Stimulated activated naive CD8-positive, alpha-beta T cell treated with anti-CD3 and anti-CD28 coated beads, Interleukin-15, amount 100 ng/mL, for 72 hours (primary cell): ENCODE measurements at regions not wholly inside any gene's neighbourhood (a gene's known extent, or its start where the extent isn't known, plus 50 kb on each side); places are given as distances from the start of the nearest gene placed in this dataset.

Source experiments
- ATAC-seq: fragments of 150-1000 bp; cut with Tn5 transposase; 2 replicates; pipeline ENCODE4 v1.10.0; 2021; ENCODE audit warnings: mild to moderate bottlenecking, moderate library complexity
- DNase-seq, 2 donors: peaks; one replicate each; pipeline ENCODE4 v3.0.0; 2021 to 2022
- H3K27ac Mint-ChIP-seq, 2 donors: one replicate each; pipeline ENCODE4 v1.8.0; 2022; ENCODE audit warnings: mild to moderate bottlenecking in 2 of 2, mixed read lengths in 2 of 2, moderate library complexity in 2 of 2
- H3K27me3 Mint-ChIP-seq: one replicate; pipeline ENCODE4 v1.8.0; 2022; ENCODE audit warnings: mixed read lengths
- H3K4me1 Mint-ChIP-seq: one replicate; pipeline ENCODE4 v1.8.0; 2022; ENCODE audit warnings: mild to moderate bottlenecking, mixed read lengths
- H3K4me3 Mint-ChIP-seq, 2 donors: one replicate each; pipeline ENCODE4 v1.8.0; 2022; ENCODE audit warnings: mild to moderate bottlenecking in 2 of 2, mixed read lengths in 2 of 2, moderate library complexity in 1 of 2
- H3K9me3 Mint-ChIP-seq, 2 donors: one replicate each; pipeline ENCODE4 v1.8.0; 2022; ENCODE audit warnings: mixed read lengths in 2 of 2

DNA sequence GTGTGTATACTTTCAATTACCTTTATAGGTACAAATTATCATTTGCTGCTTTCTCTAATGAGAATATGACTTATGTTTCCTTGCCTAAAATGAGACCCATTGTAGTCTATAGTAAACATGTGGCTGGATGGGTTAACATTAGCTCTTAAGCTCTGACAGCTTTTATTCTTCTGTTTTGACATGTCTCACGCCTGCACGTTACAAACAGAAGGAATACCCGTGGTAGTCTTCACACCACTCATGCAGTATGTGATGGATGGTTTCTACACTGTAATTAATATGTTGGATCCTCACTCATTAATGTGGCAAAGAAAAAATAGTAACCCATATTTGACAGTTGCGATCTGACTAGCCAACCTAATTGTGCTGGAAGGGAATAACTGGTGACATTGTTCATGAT lies 133.4 kb upstream of the MITF start:
- Mint-ChIP-seq H3K27ac (no peak overlapping the region), H3K4me1 (no peaks in the 10 kb centered on the region), H3K9me3 (peaks cover 13 to 28% of the 10 kb centered on the region in 2 donors), H3K27me3 (no peaks in the 10 kb centered on the region), H3K4me3 (no peak overlapping the region)
- ATAC-seq, result no peak
- DNase-seq, result no peak

- no peak for ATAC-seq
- Mint-ChIP-seq H3K27ac (no peak overlapping the region), H3K27me3 (no peaks in the 10 kb centered on the region), H3K4me1 (no peaks in the 10 kb centered on the region), H3K9me3 (peaks cover 12 to 29% of the 10 kb centered on the region in 2 donors), H3K4me3 (no peak overlapping the region)
- no peak for DNase-seq
Measured at GRCh38 chr3:69604735-69605450, 134.4 kb upstream of the MITF start.

DNA sequence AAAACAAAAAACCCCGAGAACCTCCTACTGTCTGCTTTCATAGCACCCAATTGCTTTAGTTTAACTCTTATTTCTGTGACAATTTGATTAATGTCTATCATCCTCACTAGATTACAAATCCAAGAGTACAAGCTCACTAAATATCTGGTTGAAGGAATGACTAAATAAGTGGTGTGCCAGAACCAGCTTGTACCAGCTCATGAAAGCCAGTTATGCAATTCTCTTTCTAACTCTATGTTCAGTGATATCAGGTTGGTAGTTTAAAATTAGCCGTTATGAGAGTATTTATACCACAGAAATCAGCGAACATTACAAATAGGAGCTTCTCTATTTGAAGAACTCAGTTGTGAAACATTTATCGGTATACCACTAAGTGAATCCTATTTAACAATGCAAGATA lies 137.2 kb upstream of the MITF start:
- H3K27me3 Mint-ChIP-seq, result no peaks in the 10 kb centered on the region
- ATAC-seq (no peak), DNase-seq (no peak)
- H3K4me1 Mint-ChIP-seq, result no peaks in the 10 kb centered on the region
- no peak overlapping the region for H3K4me3 Mint-ChIP-seq
- peaks cover 4 to 18% of the 10 kb centered on the region in 2 donors for H3K9me3 Mint-ChIP-seq
- H3K27ac Mint-ChIP-seq, result no peak overlapping the region

DNA sequence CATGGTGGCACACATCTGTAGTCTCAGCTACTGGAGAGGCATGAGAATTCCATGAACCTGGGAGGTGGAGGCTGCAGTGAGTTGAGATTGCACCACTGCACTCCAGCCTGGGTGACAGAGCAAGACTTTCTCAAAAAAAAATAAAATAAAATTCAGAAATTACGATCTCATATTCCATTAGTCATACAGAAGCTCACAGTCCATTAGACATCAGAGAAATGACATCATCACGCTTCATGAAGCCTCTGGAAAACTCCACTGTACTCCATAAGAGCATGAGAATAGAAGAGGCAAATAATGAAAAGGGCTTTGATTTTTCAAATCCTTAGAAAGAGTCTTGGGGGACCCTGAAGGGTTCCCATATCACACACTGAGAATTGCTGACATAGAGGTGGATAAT lies 145.0 kb upstream of the MITF start:
- DNase-seq, result no peak
- Mint-ChIP-seq H3K27me3 (no peaks in the 10 kb centered on the region), H3K9me3 (peaks cover 0 to 12% of the 10 kb centered on the region in 2 donors), H3K4me3 (no peak overlapping the region), H3K4me1 (no peaks in the 10 kb centered on the region), H3K27ac (no peak overlapping the region)
- no peak for ATAC-seq

- Mint-ChIP-seq H3K4me3 (no peak overlapping the region), H3K27me3 (no peaks in the 10 kb centered on the region), H3K9me3 (peaks cover 8 to 28% of the 10 kb centered on the region in 2 donors), H3K4me1 (no peaks in the 10 kb centered on the region), H3K27ac (no peak overlapping the region)
- ATAC-seq, result no peak
- DNase-seq, result no peak
Measured at GRCh38 chr3:69591164-69591736, 148.0 kb upstream of the MITF start.

- no peak overlapping the region for H3K27ac Mint-ChIP-seq
- DNase-seq (no peak), ATAC-seq (no peak)
- H3K27me3 Mint-ChIP-seq, result no peaks in the 10 kb centered on the region
- no peaks in the 10 kb centered on the region for H3K4me1 Mint-ChIP-seq
- H3K4me3 Mint-ChIP-seq, result no peak overlapping the region
- H3K9me3 Mint-ChIP-seq, result peaks cover 8 to 28% of the 10 kb centered on the region in 2 donors
Measured at GRCh38 chr3:69590111-69590510, 149.2 kb upstream of the MITF start.

- DNase-seq, result no peak
- Mint-ChIP-seq H3K9me3 (peaks cover 8 to 35% of the 10 kb centered on the region in 2 donors), H3K27me3 (no peaks in the 10 kb centered on the region), H3K27ac (no peak overlapping the region), H3K4me1 (no peaks in the 10 kb centered on the region), H3K4me3 (no peak overlapping the region)
- ATAC-seq, result no peak
Measured at GRCh38 chr3:69588170-69588569, 151.1 kb upstream of the MITF start.

- DNase-seq (no peak), ATAC-seq (no peak)
- Mint-ChIP-seq H3K9me3 (peaks cover 8 to 27% of the 10 kb centered on the region in 2 donors), H3K27ac (no peak overlapping the region), H3K4me3 (no peak overlapping the region), H3K27me3 (no peaks in the 10 kb centered on the region), H3K4me1 (no peaks in the 10 kb centered on the region)
Measured at GRCh38 chr3:69585472-69585871, 153.8 kb upstream of the MITF start.

- no peak overlapping the region for H3K27ac Mint-ChIP-seq
- no peaks in the 10 kb centered on the region for H3K27me3 Mint-ChIP-seq
- peaks cover 5 to 10% of the 10 kb centered on the region in 2 donors for H3K9me3 Mint-ChIP-seq
- DNase-seq, result no peak
- H3K4me1 Mint-ChIP-seq, result no peaks in the 10 kb centered on the region
- ATAC-seq, result no peak
- H3K4me3 Mint-ChIP-seq, result no peak overlapping the region
Measured at GRCh38 chr3:69582044-69582443, 157.2 kb upstream of the MITF start.

DNA sequence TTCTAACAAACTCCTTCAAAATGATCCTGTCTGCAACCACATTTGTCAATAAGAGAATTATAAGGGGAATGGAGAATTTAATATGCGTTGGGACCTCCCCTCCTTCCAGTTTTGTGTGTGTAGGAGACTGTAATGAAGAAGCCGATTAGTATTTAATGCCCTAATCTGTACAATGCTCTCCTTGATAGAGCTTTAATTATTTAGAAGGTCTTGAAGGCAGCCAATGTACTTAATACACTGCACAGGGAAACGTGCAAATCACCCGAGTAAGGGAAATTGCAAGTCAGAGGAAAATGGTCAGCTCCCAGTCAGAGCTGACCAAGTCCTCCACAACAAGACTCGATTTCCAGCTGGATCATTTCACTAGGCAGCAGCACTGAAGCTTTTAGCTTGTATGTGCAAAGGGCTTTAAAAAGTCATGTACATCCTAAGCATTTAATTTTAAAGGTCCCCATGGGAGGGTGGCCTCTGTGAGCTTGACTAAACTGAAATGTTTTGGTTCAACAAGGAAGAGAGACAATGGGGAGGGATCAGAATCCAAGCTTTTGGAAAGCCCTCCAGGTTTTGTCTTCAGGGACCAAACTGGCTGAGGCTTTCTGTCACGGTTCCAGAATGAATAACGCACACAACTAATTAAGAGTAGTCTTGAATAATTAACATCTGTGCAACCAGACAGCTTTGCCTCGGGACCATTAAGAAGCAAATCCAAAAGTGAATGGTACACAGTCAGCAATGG lies 159.8 kb upstream of the MITF start:
- Mint-ChIP-seq H3K27ac (no peak overlapping the region), H3K27me3 (no peaks in the 10 kb centered on the region), H3K9me3 (peaks cover under 1 to 4% of the 10 kb centered on the region in 2 donors), H3K4me3 (no peak overlapping the region), H3K4me1 (no peaks in the 10 kb centered on the region)
- no peak for DNase-seq
- ATAC-seq, result no peak

DNA sequence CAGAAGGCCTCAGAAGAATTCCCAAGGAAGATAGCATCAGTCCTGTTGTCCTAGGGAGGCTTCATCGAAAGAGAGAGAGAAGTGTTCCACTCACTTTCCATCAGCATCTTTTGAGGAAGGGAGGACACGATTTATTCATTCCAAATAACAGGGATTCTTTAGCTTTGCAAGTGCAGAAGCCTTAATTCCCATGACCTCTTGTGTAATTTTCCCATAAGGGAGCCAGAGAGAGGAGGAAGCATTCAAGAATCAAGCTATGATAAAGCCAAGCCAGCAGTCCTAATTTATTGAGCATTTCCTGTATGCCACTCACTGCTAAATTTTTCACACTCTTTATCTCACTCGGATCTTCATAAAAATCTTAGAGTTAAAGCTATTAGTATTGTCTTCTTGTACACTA lies 169.7 kb upstream of the MITF start:
- Mint-ChIP-seq H3K27me3 (peaks cover 7% of the 10 kb centered on the region), H3K4me3 (no peak overlapping the region), H3K27ac (no peak overlapping the region), H3K9me3 (peaks cover 8 to 13% of the 10 kb centered on the region in 2 donors), H3K4me1 (no peaks in the 10 kb centered on the region)
- ATAC-seq (no peak), DNase-seq (no peak)

- ATAC-seq, result no peak
- no peaks in the 10 kb centered on the region for H3K4me1 Mint-ChIP-seq
Measured at GRCh38 chr3:69568951-69569350, 170.3 kb upstream of the MITF start.

DNA sequence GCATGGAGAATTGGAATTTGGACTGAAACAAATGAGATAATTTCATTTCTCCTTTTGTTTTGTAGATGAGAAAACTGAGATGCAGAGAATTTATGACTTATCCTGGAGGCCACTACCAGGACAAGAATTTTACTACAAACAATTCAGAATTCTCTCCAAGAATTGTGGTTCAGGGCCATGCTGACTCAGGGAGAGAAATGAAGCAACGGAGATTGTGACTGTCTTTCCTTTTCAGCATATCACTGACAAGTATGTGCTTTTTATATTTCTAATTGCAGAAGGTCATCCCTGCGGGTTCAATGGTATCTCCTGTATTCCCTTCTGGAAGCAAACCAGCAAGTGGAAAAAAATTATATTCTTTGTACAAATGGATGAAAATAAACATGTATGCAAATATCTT lies 170.8 kb upstream of the MITF start:
- ATAC-seq (no peak), DNase-seq (no peak)
- no peaks in the 10 kb centered on the region for H3K4me1 Mint-ChIP-seq
- H3K27ac Mint-ChIP-seq, result no peak overlapping the region
- peaks cover 7% of the 10 kb centered on the region for H3K27me3 Mint-ChIP-seq
- H3K4me3 Mint-ChIP-seq, result no peak overlapping the region
- H3K9me3 Mint-ChIP-seq, result peaks cover 8 to 13% of the 10 kb centered on the region in 2 donors

More at GRCh38 chr3:69568951-69569350, 170.3 kb upstream of the MITF start:
- Mint-ChIP-seq H3K27me3 (peaks cover 7% of the 10 kb centered on the region), H3K9me3 (peaks cover 8 to 13% of the 10 kb centered on the region in 2 donors), H3K4me3 (no peak overlapping the region), H3K27ac (no peak overlapping the region)
- DNase-seq, result no peak

DNA sequence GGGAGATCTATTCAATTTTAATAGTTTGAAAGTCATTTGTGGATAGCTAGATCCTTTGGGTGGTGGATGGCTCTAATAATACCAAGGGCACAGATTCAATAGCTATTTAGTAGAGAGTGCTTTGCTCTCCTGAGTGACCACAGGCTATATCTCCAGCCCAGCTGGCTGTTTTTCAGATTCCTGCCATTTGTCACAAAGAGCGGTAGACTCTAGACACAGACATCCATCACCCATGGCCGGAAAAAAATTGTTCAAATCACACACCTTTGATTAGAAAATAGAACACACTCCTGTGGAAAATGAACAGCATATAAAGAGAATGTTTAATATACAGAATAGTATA lies 171.6 kb upstream of the MITF start:
- H3K27me3 Mint-ChIP-seq, result peaks cover 7% of the 10 kb centered on the region

GRCh38 chr3:69567023-69567709 lies 172.1 kb upstream of the MITF start:
- Mint-ChIP-seq H3K4me1 (no peaks in the 10 kb centered on the region), H3K27ac (no peak overlapping the region), H3K27me3 (peaks cover 7% of the 10 kb centered on the region), H3K9me3 (peaks cover 8 to 13% of the 10 kb centered on the region in 2 donors), H3K4me3 (no peak overlapping the region)
- no peak for DNase-seq
- ATAC-seq, result no peak

More for the DNA sequence above, 171.6 kb upstream of the MITF start:
- ATAC-seq, result no peak
- H3K4me3 Mint-ChIP-seq, result no peak overlapping the region
- DNase-seq, result no peak
- no peaks in the 10 kb centered on the region for H3K4me1 Mint-ChIP-seq
- no peak overlapping the region for H3K27ac Mint-ChIP-seq
- H3K9me3 Mint-ChIP-seq, result peaks cover 8 to 13% of the 10 kb centered on the region in 2 donors

DNA sequence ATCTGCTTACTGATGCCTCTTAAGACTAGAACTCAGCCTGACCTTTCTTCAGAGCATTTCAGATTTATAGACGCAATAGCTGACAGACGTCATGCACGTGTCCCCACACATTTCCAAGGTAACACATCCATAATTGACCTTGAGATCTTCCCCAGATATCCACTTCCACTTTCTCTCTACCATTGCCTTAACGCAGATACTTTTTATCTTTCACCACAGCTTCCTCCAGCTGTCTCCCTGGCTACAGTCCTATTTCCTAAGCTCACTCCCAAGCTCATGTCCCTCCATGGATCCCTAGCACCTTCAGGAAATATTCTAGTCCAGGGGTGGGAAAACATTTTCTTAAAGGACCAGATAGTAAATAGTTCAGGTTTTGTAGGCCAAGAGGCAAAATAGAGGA lies 173.0 kb upstream of the MITF start:
- Mint-ChIP-seq H3K27me3 (peaks cover 7% of the 10 kb centered on the region), H3K27ac (no peak overlapping the region), H3K4me1 (no peaks in the 10 kb centered on the region), H3K9me3 (peaks cover 8 to 13% of the 10 kb centered on the region in 2 donors), H3K4me3 (no peak overlapping the region)
- DNase-seq (no peak), ATAC-seq (no peak)
